WTC11 (cell line): ENCODE measurements at regions not wholly inside any gene's neighbourhood (a gene's known extent, or its start where the extent isn't known, plus 50 kb on each side); places are given as distances from the start of the nearest gene placed in this dataset.

ENCODE experiments used
- ATAC-seq: fragments of 200-7000 bp; cut with Tn5 transposase; 2 replicates; pipeline ENCODE4 v1.10.0; 2021; ENCODE audit warnings: mild to moderate bottlenecking, moderate library complexity
- CTCF ChIA-PET: fragments of 300-600 bp; sonication (Branson Sonifier 250); formaldehyde crosslinking; loops from one replicate; lab custom pipeline; 2021; ENCODE audit warnings: antibody characterized with exemption; lab: Charles Lee
- POLR2A ChIA-PET: fragments of 350-600 bp; sonication (Branson Sonifier 250); formaldehyde crosslinking; loops from one replicate; lab custom pipeline; 2021; ENCODE audit warnings: antibody characterized with exemption; lab: Charles Lee
- DNase-seq: peaks from one replicate; pipeline ENCODE4 v3.0.0; 2021; ENCODE audit warnings: low spot score
- H3K27ac Mint-ChIP-seq: 2 replicates; pipeline ENCODE4 v1.8.0; 2021; ENCODE audit warnings: mixed read lengths
- H3K27me3 Mint-ChIP-seq: 2 replicates; pipeline ENCODE4 v1.8.0; 2021; ENCODE audit warnings: low read depth, mild to moderate bottlenecking, moderate library complexity, mixed read lengths
- H3K36me3 Mint-ChIP-seq: 2 replicates; pipeline ENCODE4 v1.8.0; 2021; ENCODE audit warnings: mixed read lengths
- H3K4me1 Mint-ChIP-seq: 2 replicates; pipeline ENCODE4 v1.8.0; 2022; ENCODE audit warnings: mixed read lengths
- H3K4me3 Mint-ChIP-seq: 2 replicates; pipeline ENCODE4 v1.8.0; 2021; ENCODE audit warnings: mild to moderate bottlenecking, moderate library complexity, mixed read lengths
- H3K9me3 Mint-ChIP-seq: 2 replicates; pipeline ENCODE4 v1.8.0; 2021; ENCODE audit warnings: mixed read lengths
- ELF4 ChIP-seq: sonication (generic); formaldehyde crosslinking; IDR thresholded peaks from 2 replicates; pipeline ENCODE4 v1.8.1; 2022; ENCODE audit warnings: low read depth, mild to moderate bottlenecking, moderate library complexity, missing genetic modification reagents
- FOXK1 ChIP-seq: sonication (generic); formaldehyde crosslinking; IDR thresholded peaks from 2 replicates; pipeline ENCODE4 v1.8.0; 2022; ENCODE audit warnings: mild to moderate bottlenecking, moderate library complexity, missing genetic modification reagents
- FOXP1 ChIP-seq: sonication (generic); formaldehyde crosslinking; IDR thresholded peaks from 2 replicates; pipeline ENCODE4 v1.8.0; 2022; ENCODE audit warnings: missing genetic modification reagents, mild to moderate bottlenecking, moderate library complexity, borderline replicate concordance
- GTF2I ChIP-seq: fragments of 250-450 bp; sonication (Bioruptor Pico); conservative IDR thresholded peaks from 2 replicates; pipeline ENCODE4 v1.4.0; 2021; ENCODE audit warnings: mild to moderate bottlenecking
- RORB ChIP-seq: fragments of 250-450 bp; sonication (Bioruptor Pico); IDR thresholded peaks from 2 replicates; pipeline ENCODE4 v1.9.0; 2021; ENCODE audit warnings: mild to moderate bottlenecking
- TCF7 ChIP-seq: sonication (generic); formaldehyde crosslinking; IDR thresholded peaks from 2 replicates; pipeline ENCODE4 v1.8.0; 2022; ENCODE audit warnings: mild to moderate bottlenecking, low read depth, missing genetic modification reagents, moderate library complexity
- ZBTB21 ChIP-seq: sonication (generic); formaldehyde crosslinking; IDR thresholded peaks from 2 replicates; pipeline ENCODE4 v1.8.1; 2023; ENCODE audit warnings: mild to moderate bottlenecking, missing genetic modification reagents, borderline replicate concordance
- ZNF138 ChIP-seq: sonication (generic); formaldehyde crosslinking; conservative IDR thresholded peaks from 2 replicates; pipeline ENCODE4 v1.8.1; 2022; ENCODE audit warnings: mild to moderate bottlenecking, moderate library complexity, missing genetic modification reagents
- ZNF263 ChIP-seq: sonication (generic); formaldehyde crosslinking; IDR thresholded peaks from 2 replicates; pipeline ENCODE4 v1.8.1; 2022; ENCODE audit warnings: low read depth, mild to moderate bottlenecking, moderate library complexity, missing genetic modification reagents
- TF ChIP-seq, protein P1 (sequence below): fragments of 250-450 bp; sonication (Bioruptor Pico); IDR thresholded peaks from 2 replicates; pipeline ENCODE4 v1.9.0; 2021; ENCODE audit warnings: moderate library complexity, mild to moderate bottlenecking, inconsistent platforms, borderline replicate concordance
- TF ChIP-seq, protein P2 (sequence below): sonication (generic); formaldehyde crosslinking; IDR thresholded peaks from 2 replicates; pipeline ENCODE4 v1.8.0; 2023; ENCODE audit warnings: missing genetic modification reagents, mild to moderate bottlenecking, borderline replicate concordance
- TF ChIP-seq, protein P3 (sequence below): sonication (generic); formaldehyde crosslinking; IDR thresholded peaks from 2 replicates; pipeline ENCODE4 v1.8.0; 2023; ENCODE audit warnings: missing genetic modification reagents
- TF ChIP-seq, protein P4 (sequence below): sonication (generic); formaldehyde crosslinking; IDR thresholded peaks from 2 replicates; pipeline ENCODE4 v1.8.1; 2023; ENCODE audit warnings: mild to moderate bottlenecking, missing genetic modification reagents
- TF ChIP-seq, protein P5 (sequence below): sonication (generic); formaldehyde crosslinking; conservative IDR thresholded peaks from 2 replicates; pipeline ENCODE4 v1.8.1; 2023; ENCODE audit warnings: mild to moderate bottlenecking, low read depth, missing genetic modification reagents, moderate library complexity
- TF ChIP-seq, protein P6 (sequence below): fragments of 250-450 bp; sonication (Bioruptor Pico); IDR thresholded peaks from 2 replicates; pipeline ENCODE4 v1.9.0; 2021; ENCODE audit warnings: mild to moderate bottlenecking
- TF ChIP-seq, protein P7 (sequence below): sonication (generic); formaldehyde crosslinking; IDR thresholded peaks from 2 replicates; pipeline ENCODE4 v1.8.1; 2022; ENCODE audit warnings: low read depth, mild to moderate bottlenecking, moderate library complexity, missing genetic modification reagents, borderline replicate concordance
- TF ChIP-seq, protein P8 (sequence below): sonication (generic); formaldehyde crosslinking; conservative IDR thresholded peaks from 2 replicates; pipeline ENCODE4 v1.8.1; 2022; ENCODE audit warnings: mild to moderate bottlenecking, missing genetic modification reagents
- TF ChIP-seq, protein P9 (sequence below): sonication (generic); formaldehyde crosslinking; IDR thresholded peaks from 2 replicates; pipeline ENCODE4 v1.8.1; 2022; ENCODE audit warnings: low read depth, missing genetic modification reagents, borderline replicate concordance

DNA sequence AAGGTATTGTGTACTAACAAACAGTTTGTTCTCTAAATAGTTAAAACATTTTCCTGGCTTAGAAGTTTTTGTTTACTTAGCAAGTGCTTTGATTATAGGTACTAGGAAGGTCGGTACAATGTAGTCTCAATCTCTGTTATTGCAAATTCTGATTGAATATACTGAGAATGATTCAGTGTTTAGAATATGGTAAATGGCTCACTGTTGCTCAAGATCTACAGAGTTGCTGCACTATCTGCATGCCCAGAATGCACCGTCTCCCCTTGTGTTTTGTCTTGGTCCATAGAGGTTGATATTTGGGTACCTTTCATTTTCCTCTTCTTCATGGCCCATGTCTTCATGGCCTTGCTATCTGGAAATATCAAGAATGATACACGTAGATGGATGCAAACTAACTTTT is 99.6 kb downstream of the KLF6 start:
- ChIA-PET POLR2A (no interaction called here), CTCF (no interaction called here)
- Mint-ChIP-seq H3K4me3 (no peak overlapping the region), H3K36me3 (no peaks in the 10 kb centered on the region), H3K27ac (no peak overlapping the region), H3K27me3 (no peaks in the 10 kb centered on the region), H3K4me1 (no peaks in the 10 kb centered on the region), H3K9me3 (no peaks in the 10 kb centered on the region)
- DNase-seq (no peak), ATAC-seq (no peak)
- TF ChIP-seq ZNF138 (CRISPR knock-in tag), result no peak
- no peak for TF ChIP-seq RORB (CRISPR knock-in tag)
- TF ChIP-seq, protein P1, sequence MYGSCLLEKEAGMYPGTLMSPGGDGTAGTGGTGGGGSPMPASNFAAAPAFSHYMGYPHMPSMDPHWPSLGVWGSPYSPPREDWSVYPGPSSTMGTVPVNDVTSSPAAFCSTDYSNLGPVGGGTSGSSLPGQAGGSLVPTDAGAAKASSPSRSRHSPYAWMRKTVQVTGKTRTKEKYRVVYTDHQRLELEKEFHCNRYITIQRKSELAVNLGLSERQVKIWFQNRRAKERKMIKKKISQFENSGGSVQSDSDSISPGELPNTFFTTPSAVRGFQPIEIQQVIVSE (CRISPR knock-in tag), result no peak
- no peak for TF ChIP-seq ZBTB21 (CRISPR knock-in tag)
- no peak for TF ChIP-seq FOXP1 (CRISPR knock-in tag)
- TF ChIP-seq, protein P2, sequence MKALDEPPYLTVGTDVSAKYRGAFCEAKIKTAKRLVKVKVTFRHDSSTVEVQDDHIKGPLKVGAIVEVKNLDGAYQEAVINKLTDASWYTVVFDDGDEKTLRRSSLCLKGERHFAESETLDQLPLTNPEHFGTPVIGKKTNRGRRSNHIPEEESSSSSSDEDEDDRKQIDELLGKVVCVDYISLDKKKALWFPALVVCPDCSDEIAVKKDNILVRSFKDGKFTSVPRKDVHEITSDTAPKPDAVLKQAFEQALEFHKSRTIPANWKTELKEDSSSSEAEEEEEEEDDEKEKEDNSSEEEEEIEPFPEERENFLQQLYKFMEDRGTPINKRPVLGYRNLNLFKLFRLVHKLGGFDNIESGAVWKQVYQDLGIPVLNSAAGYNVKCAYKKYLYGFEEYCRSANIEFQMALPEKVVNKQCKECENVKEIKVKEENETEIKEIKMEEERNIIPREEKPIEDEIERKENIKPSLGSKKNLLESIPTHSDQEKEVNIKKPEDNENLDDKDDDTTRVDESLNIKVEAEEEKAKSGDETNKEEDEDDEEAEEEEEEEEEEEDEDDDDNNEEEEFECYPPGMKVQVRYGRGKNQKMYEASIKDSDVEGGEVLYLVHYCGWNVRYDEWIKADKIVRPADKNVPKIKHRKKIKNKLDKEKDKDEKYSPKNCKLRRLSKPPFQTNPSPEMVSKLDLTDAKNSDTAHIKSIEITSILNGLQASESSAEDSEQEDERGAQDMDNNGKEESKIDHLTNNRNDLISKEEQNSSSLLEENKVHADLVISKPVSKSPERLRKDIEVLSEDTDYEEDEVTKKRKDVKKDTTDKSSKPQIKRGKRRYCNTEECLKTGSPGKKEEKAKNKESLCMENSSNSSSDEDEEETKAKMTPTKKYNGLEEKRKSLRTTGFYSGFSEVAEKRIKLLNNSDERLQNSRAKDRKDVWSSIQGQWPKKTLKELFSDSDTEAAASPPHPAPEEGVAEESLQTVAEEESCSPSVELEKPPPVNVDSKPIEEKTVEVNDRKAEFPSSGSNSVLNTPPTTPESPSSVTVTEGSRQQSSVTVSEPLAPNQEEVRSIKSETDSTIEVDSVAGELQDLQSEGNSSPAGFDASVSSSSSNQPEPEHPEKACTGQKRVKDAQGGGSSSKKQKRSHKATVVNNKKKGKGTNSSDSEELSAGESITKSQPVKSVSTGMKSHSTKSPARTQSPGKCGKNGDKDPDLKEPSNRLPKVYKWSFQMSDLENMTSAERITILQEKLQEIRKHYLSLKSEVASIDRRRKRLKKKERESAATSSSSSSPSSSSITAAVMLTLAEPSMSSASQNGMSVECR (CRISPR knock-in tag), result no peak

DNA sequence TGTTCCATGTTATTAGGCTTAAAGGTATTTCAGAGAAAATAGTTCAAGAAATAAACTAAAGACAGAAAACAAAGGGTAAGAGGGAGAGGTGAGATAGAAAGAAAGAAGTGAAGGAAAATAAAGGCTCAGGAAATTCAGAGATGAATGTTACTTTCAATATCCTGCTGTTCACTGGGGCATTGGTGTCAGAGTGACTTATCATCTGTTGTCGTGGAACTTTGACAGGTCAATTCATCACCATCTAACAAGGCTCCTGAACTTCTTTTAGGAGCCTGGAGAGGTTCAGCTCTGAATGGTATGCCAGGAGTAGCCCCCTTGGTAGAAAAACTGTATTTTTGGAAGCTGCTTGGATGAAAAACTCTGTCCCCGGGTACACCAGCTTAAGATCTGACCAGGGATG is 100.1 kb downstream of the KLF6 start:
- ATAC-seq (no peak), DNase-seq (no peak)
- Mint-ChIP-seq H3K27ac (no peak overlapping the region), H3K9me3 (no peaks in the 10 kb centered on the region), H3K4me3 (no peak overlapping the region), H3K4me1 (no peaks in the 10 kb centered on the region), H3K36me3 (no peaks in the 10 kb centered on the region), H3K27me3 (no peaks in the 10 kb centered on the region)
- ChIA-PET POLR2A (no interaction called here), CTCF (no interaction called here)
- TF ChIP-seq, protein P3, sequence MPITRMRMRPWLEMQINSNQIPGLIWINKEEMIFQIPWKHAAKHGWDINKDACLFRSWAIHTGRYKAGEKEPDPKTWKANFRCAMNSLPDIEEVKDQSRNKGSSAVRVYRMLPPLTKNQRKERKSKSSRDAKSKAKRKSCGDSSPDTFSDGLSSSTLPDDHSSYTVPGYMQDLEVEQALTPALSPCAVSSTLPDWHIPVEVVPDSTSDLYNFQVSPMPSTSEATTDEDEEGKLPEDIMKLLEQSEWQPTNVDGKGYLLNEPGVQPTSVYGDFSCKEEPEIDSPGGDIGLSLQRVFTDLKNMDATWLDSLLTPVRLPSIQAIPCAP, result no peak
- TF ChIP-seq, protein P4, sequence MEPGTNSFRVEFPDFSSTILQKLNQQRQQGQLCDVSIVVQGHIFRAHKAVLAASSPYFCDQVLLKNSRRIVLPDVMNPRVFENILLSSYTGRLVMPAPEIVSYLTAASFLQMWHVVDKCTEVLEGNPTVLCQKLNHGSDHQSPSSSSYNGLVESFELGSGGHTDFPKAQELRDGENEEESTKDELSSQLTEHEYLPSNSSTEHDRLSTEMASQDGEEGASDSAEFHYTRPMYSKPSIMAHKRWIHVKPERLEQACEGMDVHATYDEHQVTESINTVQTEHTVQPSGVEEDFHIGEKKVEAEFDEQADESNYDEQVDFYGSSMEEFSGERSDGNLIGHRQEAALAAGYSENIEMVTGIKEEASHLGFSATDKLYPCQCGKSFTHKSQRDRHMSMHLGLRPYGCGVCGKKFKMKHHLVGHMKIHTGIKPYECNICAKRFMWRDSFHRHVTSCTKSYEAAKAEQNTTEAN, result no peak

DNA sequence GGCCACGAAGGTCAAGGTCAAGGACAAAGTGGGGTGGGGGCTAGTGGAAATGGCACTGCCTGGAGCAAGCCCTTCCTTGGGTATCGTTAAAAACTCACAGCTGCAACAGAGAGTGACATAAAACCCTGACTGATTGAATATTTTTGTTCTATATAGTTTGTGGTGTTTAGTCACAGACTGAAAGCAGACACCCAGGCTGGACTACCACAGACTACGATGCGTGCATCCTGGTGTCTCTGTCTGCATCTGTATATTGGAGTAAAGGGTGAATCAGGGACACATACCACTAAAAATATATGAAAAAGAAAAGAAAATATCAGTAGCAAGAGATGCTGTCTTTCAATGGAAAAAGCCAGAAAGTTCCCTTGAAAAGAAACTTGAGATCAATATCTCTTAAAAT is 101.4 kb downstream of the KLF6 start:
- POLR2A ChIA-PET, result no interaction called here
- H3K4me3 Mint-ChIP-seq, result no peak overlapping the region
- TF ChIP-seq, protein P5, sequence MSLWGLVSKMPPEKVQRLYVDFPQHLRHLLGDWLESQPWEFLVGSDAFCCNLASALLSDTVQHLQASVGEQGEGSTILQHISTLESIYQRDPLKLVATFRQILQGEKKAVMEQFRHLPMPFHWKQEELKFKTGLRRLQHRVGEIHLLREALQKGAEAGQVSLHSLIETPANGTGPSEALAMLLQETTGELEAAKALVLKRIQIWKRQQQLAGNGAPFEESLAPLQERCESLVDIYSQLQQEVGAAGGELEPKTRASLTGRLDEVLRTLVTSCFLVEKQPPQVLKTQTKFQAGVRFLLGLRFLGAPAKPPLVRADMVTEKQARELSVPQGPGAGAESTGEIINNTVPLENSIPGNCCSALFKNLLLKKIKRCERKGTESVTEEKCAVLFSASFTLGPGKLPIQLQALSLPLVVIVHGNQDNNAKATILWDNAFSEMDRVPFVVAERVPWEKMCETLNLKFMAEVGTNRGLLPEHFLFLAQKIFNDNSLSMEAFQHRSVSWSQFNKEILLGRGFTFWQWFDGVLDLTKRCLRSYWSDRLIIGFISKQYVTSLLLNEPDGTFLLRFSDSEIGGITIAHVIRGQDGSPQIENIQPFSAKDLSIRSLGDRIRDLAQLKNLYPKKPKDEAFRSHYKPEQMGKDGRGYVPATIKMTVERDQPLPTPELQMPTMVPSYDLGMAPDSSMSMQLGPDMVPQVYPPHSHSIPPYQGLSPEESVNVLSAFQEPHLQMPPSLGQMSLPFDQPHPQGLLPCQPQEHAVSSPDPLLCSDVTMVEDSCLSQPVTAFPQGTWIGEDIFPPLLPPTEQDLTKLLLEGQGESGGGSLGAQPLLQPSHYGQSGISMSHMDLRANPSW (CRISPR knock-in tag), result no peak
- no peak for TF ChIP-seq GTF2I (CRISPR knock-in tag)
- TF ChIP-seq, protein P6, sequence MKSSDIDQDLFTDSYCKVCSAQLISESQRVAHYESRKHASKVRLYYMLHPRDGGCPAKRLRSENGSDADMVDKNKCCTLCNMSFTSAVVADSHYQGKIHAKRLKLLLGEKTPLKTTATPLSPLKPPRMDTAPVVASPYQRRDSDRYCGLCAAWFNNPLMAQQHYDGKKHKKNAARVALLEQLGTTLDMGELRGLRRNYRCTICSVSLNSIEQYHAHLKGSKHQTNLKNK (CRISPR knock-in tag), result no peak
- no peak for TF ChIP-seq ZNF263 (CRISPR knock-in tag)
- no peak for TF ChIP-seq TCF7 (CRISPR knock-in tag)
- TF ChIP-seq FOXK1 (CRISPR knock-in tag), result no peak
- TF ChIP-seq, protein P7, sequence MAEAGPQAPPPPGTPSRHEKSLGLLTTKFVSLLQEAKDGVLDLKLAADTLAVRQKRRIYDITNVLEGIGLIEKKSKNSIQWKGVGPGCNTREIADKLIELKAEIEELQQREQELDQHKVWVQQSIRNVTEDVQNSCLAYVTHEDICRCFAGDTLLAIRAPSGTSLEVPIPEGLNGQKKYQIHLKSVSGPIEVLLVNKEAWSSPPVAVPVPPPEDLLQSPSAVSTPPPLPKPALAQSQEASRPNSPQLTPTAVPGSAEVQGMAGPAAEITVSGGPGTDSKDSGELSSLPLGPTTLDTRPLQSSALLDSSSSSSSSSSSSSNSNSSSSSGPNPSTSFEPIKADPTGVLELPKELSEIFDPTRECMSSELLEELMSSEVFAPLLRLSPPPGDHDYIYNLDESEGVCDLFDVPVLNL, result no peak
- TF ChIP-seq, protein P8, sequence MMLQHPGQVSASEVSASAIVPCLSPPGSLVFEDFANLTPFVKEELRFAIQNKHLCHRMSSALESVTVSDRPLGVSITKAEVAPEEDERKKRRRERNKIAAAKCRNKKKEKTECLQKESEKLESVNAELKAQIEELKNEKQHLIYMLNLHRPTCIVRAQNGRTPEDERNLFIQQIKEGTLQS (CRISPR knock-in tag), result no peak
- TF ChIP-seq ELF4 (CRISPR knock-in tag), result no peak
- TF ChIP-seq, protein P9, sequence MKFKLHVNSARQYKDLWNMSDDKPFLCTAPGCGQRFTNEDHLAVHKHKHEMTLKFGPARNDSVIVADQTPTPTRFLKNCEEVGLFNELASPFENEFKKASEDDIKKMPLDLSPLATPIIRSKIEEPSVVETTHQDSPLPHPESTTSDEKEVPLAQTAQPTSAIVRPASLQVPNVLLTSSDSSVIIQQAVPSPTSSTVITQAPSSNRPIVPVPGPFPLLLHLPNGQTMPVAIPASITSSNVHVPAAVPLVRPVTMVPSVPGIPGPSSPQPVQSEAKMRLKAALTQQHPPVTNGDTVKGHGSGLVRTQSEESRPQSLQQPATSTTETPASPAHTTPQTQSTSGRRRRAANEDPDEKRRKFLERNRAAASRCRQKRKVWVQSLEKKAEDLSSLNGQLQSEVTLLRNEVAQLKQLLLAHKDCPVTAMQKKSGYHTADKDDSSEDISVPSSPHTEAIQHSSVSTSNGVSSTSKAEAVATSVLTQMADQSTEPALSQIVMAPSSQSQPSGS (CRISPR knock-in tag), result no peak

More for the DNA sequence above, 101.4 kb downstream of the KLF6 start:
- CTCF ChIA-PET, result no interaction called here
- Mint-ChIP-seq H3K9me3 (no peaks in the 10 kb centered on the region), H3K27me3 (no peaks in the 10 kb centered on the region), H3K4me1 (no peaks in the 10 kb centered on the region), H3K27ac (no peak overlapping the region), H3K36me3 (no peaks in the 10 kb centered on the region)
- DNase-seq, result no peak
- no peak for ATAC-seq
